ENCODE measurements at regions not wholly inside any gene's neighbourhood (a gene's known extent, or its start where the extent isn't known, plus 50 kb on each side); places are given as distances from the start of the nearest gene placed in this dataset.
"Not testable (repeated sequence)": the region's sequence is repeated elsewhere in the genome, so short reads cannot be mapped to it uniquely, and the experiment has no call there.

DNA sequence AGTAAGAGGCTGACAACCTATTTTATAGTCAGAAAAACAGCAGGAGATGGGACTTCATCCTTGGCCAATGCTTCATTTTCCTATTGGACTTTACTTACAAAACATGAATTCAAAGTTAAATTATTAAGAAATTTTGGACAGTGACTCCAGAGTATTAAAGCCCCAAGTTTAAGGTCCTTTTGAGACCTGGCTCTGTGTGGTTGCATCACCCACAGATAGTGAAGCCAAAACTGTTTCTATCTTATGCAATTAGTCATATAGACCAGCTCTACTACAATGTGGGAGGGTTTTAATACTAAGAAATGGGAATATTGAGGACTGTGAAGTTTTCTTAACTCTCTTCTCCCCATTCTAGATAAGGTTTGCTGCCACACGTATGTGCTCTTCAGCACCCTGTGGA lies 196.7 kb upstream of the AR start:
- DNase-seq (no peak), ATAC-seq (no peak)
- TF ChIP-seq, protein P1, sequence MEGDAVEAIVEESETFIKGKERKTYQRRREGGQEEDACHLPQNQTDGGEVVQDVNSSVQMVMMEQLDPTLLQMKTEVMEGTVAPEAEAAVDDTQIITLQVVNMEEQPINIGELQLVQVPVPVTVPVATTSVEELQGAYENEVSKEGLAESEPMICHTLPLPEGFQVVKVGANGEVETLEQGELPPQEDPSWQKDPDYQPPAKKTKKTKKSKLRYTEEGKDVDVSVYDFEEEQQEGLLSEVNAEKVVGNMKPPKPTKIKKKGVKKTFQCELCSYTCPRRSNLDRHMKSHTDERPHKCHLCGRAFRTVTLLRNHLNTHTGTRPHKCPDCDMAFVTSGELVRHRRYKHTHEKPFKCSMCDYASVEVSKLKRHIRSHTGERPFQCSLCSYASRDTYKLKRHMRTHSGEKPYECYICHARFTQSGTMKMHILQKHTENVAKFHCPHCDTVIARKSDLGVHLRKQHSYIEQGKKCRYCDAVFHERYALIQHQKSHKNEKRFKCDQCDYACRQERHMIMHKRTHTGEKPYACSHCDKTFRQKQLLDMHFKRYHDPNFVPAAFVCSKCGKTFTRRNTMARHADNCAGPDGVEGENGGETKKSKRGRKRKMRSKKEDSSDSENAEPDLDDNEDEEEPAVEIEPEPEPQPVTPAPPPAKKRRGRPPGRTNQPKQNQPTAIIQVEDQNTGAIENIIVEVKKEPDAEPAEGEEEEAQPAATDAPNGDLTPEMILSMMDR (IDR thresholded peaks at IDR 0.05), result no peak
- intact Hi-C loops (cut with DNase I, micrococcal nuclease), result no loop called here
- Histone ChIP-seq H3K36me3 (ENCODE audit: low read depth) (no peaks in the 10 kb centered on the region), H3K9me3 (no peaks in the 10 kb centered on the region), H3K4me3 (no peak overlapping the region), H3K4me1 (ENCODE audit: low read depth) (no peaks in the 10 kb centered on the region)

DNA sequence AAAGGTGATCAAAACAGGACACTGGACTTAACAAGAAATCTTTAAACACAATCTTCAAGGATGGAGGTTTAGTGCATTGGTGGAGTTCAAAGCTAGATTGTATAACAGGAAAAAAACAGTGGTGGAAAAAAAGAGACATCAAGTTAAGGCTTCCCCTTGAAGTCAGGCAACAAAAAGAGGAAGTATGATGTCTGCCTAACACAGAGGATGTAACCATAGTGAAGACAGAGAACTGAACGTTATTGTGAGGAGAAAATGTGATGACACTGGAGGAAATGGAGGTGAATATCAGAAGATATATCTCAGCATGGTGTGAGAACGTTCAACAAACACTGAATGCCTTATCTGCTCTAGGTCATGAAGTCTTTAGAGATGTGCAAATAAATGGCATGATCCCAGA lies 192.4 kb upstream of the AR start:
- DNase-seq (no peak), ATAC-seq (no peak)
- no peaks in the 10 kb centered on the region for H3K4me1 ChIP-seq (ENCODE audit: low read depth)
- TF ChIP-seq, protein P1 (IDR thresholded peaks at IDR 0.05), result no peak
- no peak overlapping the region for H3K4me3 ChIP-seq
- intact Hi-C loops (cut with DNase I, micrococcal nuclease), result no loop called here
- no peaks in the 10 kb centered on the region for H3K36me3 ChIP-seq (ENCODE audit: low read depth)
- no peaks in the 10 kb centered on the region for H3K9me3 ChIP-seq

DNA sequence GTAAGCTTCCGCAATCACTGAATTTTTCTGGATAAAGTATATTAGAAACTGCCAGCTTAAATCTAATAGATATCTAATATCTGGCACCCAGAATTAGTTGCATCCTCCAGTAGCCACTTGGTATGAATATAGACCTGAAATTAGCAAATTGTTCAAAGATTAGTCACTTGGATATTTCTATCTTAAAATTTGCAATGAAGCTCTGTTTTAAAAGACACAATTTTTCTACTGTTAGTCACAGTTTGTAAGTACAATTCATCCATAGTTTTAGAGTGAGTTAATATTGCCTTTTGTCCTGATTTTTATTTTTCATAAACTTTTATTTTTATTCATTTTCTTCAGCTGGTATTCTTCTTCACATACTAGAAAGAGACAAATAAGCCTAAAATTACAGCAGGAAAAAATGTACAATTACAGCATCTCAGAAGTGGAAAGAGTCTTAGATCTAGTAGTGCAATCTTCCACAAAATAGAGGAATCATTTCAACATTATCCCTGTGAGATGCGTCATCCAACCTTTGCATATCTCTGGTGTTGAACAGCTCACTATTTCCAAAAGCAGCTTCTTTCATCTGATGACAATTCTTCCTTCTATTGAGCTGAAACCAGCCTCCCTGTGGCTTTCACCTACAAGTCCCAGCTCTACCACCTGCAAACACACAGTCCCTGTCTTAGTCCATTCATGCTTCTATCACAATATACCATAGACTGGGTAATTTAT lies 190.0 kb upstream of the AR start:
- ATAC-seq (no peak), DNase-seq (no peak)
- intact Hi-C loops (cut with DNase I, micrococcal nuclease), result no loop called here
- Histone ChIP-seq H3K9me3 (no peaks in the 10 kb centered on the region), H3K36me3 (ENCODE audit: low read depth) (no peaks in the 10 kb centered on the region), H3K4me1 (ENCODE audit: low read depth) (no peaks in the 10 kb centered on the region), H3K4me3 (no peak overlapping the region)
- TF ChIP-seq, protein P1 (IDR thresholded peaks at IDR 0.05), result no peak

DNA sequence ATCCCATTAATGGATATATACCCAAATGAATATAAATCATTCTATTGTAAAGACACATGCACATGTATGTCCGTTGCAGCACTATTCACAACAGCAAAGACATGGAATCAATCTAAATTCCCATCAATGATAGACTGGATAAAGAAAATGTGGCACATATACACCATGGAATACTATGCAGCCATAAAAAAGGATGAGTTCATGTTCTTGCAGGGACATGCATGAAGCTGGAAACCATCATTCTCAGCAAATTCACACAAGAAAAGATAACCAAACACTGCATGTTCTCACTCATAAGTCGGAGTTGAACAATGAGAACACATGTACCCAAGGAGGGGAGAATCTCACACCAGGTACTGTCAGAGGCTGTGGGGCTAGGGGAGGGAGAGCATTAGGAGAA lies 182.6 kb upstream of the AR start:
- H3K9me3 ChIP-seq; DNase-seq; intact Hi-C loops (cut with DNase I, micrococcal nuclease); ATAC-seq; H3K4me1 ChIP-seq (ENCODE audit: low read depth); H3K36me3 ChIP-seq (ENCODE audit: low read depth); H3K4me3 ChIP-seq: not testable (repeated sequence)

DNA sequence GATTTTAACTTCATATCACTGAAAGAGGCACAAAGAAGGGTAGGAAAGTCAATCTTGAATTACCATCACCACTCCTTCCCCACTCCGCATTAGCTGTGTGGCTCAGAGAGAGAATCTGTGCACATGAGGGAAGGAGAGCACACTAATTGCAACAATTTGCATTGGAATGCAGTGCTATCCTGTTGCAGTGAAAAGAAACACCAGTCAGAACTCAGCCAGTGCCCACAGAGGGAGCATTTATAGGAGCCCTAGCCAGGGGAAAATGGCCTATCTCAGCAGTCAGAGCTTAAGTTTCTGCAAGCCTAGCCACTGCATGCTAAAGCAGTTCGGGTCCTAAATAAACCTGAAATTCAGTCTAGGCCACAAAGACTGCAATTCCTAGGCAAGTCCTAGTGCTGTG lies 159.4 kb upstream of the AR start:
- DNase-seq (no peak), ATAC-seq (no peak)
- Histone ChIP-seq H3K9me3 (no peaks in the 10 kb centered on the region), H3K4me3 (no peak overlapping the region), H3K4me1 (ENCODE audit: low read depth) (no peaks in the 10 kb centered on the region), H3K36me3 (ENCODE audit: low read depth) (no peaks in the 10 kb centered on the region)
- intact Hi-C loops (cut with DNase I, micrococcal nuclease), result no loop called here
- TF ChIP-seq, protein P1 (IDR thresholded peaks at IDR 0.05), result no peak

DNA sequence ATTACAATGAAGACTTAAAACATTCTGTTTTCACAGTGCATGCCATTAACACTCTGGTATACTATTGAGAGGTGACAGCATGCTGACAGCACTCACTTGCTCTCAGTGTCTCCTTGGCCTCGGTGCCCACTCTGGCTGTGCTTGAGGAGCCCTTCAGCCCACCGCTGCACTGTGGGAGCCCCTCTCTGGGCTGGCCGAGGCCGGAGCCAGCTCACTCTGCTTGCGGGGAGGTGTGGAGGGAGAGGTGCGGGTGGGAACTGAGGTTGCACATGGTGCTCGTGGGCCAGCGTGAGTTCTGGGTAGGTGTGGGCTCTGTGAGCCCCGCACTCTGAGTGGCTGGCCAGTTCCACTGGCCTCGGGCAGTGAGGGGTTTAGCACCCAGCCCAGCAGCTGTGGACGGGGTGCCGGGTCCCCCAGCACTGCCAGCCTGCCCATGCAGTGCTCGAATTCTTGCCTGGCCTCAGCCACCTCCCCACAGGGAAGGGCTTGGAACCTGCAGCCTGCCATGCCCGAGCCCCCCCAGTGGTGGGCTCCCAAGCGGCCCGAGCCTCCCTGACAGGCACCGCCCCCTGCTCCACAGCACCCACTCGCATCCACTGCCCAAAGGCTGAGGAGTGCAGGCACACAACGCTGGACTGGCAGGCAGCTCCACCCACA lies 135.3 kb upstream of the AR start:
- DNase-seq (peak in 1 of 3 donors; percentile 38), ATAC-seq (no peak)
- TF ChIP-seq, protein P1 (IDR thresholded peaks at IDR 0.05), result no peak
- Histone ChIP-seq H3K36me3 (ENCODE audit: low read depth) (no peaks in the 10 kb centered on the region), H3K4me1 (ENCODE audit: low read depth) (no peaks in the 10 kb centered on the region), H3K9me3 (peaks cover 2% of the 10 kb centered on the region), H3K4me3 (no peak overlapping the region)
- intact Hi-C loops (cut with DNase I, micrococcal nuclease), result no loop called here
